OCI-LY1 (cell line): ENCODE measurements at regions not wholly inside any gene's neighbourhood (a gene's known extent, or its start where the extent isn't known, plus 50 kb on each side); places are given as distances from the start of the nearest gene placed in this dataset.

Experiments
- H2AFZ ChIP-seq: fragments of 200-600 bp; sonication (generic), shearing (Covaris generic); 2 replicates; pipeline ENCODE4 v1.6.0; 2014; ENCODE audit warnings: antibody characterized with exemption, mild to moderate bottlenecking, low read length
- H3F3A ChIP-seq: fragments of 200-600 bp; sonication (generic), shearing (Covaris generic); 2 replicates; pipeline ENCODE4 v1.6.0; 2014; ENCODE audit warnings: mild to moderate bottlenecking, antibody characterized with exemption, low read length, moderate library complexity; ENCODE audit not compliant: insufficient read depth
- H3K27ac ChIP-seq: fragments of 200-600 bp; sonication (generic); 2 replicates; pipeline ENCODE4 v1.5.1; 2014; ENCODE audit warnings: low read length, mixed run types, mild to moderate bottlenecking, low read depth; ENCODE audit not compliant: poor library complexity, severe bottlenecking
- H3K27me3 ChIP-seq: fragments of 200-600 bp; sonication (generic); 2 replicates; pipeline ENCODE4 v1.6.0; 2014; ENCODE audit warnings: antibody characterized with exemption, mild to moderate bottlenecking, low read length, moderate library complexity; ENCODE audit not compliant: insufficient read depth
- H3K36me3 ChIP-seq: fragments of 200-600 bp; sonication (generic); 2 replicates; pipeline ENCODE4 v1.6.1; 2014; ENCODE audit warnings: mild to moderate bottlenecking, antibody characterized with exemption, low read length, moderate library complexity, mixed read lengths; ENCODE audit not compliant: insufficient read depth
- H3K4me1 ChIP-seq: fragments of 200-600 bp; sonication (generic); 2 replicates; pipeline ENCODE4 v1.5.1; 2014; ENCODE audit warnings: mild to moderate bottlenecking, low read length, moderate library complexity; ENCODE audit not compliant: insufficient read depth, severe bottlenecking
- H3K4me2 ChIP-seq: fragments of 200-600 bp; sonication (generic), shearing (Covaris generic); 2 replicates; pipeline ENCODE4 v1.6.1; 2014; ENCODE audit warnings: low read length
- H3K4me3 ChIP-seq: fragments of 200-600 bp; sonication (generic); 2 replicates; pipeline ENCODE4 v1.5.1; 2014; ENCODE audit warnings: low read length, low read depth, mild to moderate bottlenecking, mixed read lengths; ENCODE audit not compliant: poor library complexity, severe bottlenecking
- H3K79me2 ChIP-seq: fragments of 200-600 bp; shearing (Covaris generic); 2 replicates; pipeline ENCODE4 v1.6.1; 2016; ENCODE audit warnings: mixed run types, low read length, mixed read lengths; ENCODE audit not compliant: insufficient read depth
- H3K9ac ChIP-seq: fragments of 200-600 bp; sonication (generic), shearing (Covaris generic); 2 replicates; pipeline ENCODE4 v1.6.1; 2014; ENCODE audit warnings: mild to moderate bottlenecking, low read length, mixed read lengths
- H3K9me2 ChIP-seq: fragments of 200-600 bp; sonication (generic), shearing (Covaris generic); 2 replicates; pipeline ENCODE4 v1.6.1; 2014; ENCODE audit warnings: low read depth, mild to moderate bottlenecking, low read length, mixed read lengths
- H3K9me3 ChIP-seq: fragments of 200-600 bp; shearing (Covaris generic); 2 replicates; pipeline ENCODE4 v1.6.1; 2014; ENCODE audit warnings: low read length, mixed read lengths
- H4K20me1 ChIP-seq: fragments of 200-600 bp; sonication (generic), shearing (Covaris generic); 2 replicates; pipeline ENCODE4 v1.6.0; 2016; ENCODE audit warnings: mild to moderate bottlenecking, low read length; ENCODE audit not compliant: insufficient read depth
- EZH2 ChIP-seq: fragments of 200-600 bp; sonication (generic), shearing (Covaris generic); IDR thresholded peaks from 2 replicates; pipeline ENCODE4 v1.8.0; 2017; ENCODE audit warnings: borderline replicate concordance, mixed run types, mild to moderate bottlenecking, antibody characterized with exemption, low read length, moderate library complexity, mixed read lengths
- TF ChIP-seq, protein P1 (sequence below): fragments of 200-600 bp; sonication (generic), shearing (Covaris generic); IDR thresholded peaks from 2 replicates; pipeline ENCODE4 v1.5.1; 2017; ENCODE audit warnings: mild to moderate bottlenecking, antibody characterized with exemption, low read length, moderate library complexity, mixed read lengths

DNA sequence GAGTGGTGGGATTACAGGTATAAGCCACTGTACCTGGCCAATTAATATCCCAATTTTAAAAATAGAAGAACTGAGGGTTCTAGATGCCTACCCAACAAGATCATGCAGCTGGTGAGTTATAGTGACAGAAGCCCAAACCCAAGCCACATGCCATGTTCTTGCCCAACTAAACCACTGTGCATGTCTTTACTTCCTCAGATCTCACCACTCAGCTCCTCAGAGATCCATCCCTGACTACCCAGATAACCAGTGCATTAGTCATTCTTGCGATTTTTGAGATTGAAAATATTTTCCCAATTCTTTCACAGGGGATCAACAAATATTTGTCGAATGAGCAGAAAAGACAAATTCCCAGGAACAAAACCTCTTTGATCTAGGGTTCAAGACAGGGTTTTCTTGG is 303.1 kb downstream of the CBLN1 start:
- H3K9me2 ChIP-seq: no peaks in the 10 kb centered on the region
- no peaks in the 10 kb centered on the region for H3F3A ChIP-seq
- no peak overlapping the region for H3K9ac ChIP-seq
- H2AFZ ChIP-seq: no peak overlapping the region
- no peaks in the 10 kb centered on the region for H3K27me3 ChIP-seq
- no peak overlapping the region for H3K27ac ChIP-seq
- H3K4me3 ChIP-seq: no peak overlapping the region
- H3K36me3 ChIP-seq: no peaks in the 10 kb centered on the region
- H4K20me1 ChIP-seq: no peaks in the 10 kb centered on the region
- TF ChIP-seq EZH2: no peak
- TF ChIP-seq, protein P1, sequence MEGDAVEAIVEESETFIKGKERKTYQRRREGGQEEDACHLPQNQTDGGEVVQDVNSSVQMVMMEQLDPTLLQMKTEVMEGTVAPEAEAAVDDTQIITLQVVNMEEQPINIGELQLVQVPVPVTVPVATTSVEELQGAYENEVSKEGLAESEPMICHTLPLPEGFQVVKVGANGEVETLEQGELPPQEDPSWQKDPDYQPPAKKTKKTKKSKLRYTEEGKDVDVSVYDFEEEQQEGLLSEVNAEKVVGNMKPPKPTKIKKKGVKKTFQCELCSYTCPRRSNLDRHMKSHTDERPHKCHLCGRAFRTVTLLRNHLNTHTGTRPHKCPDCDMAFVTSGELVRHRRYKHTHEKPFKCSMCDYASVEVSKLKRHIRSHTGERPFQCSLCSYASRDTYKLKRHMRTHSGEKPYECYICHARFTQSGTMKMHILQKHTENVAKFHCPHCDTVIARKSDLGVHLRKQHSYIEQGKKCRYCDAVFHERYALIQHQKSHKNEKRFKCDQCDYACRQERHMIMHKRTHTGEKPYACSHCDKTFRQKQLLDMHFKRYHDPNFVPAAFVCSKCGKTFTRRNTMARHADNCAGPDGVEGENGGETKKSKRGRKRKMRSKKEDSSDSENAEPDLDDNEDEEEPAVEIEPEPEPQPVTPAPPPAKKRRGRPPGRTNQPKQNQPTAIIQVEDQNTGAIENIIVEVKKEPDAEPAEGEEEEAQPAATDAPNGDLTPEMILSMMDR: no peak
- no peak overlapping the region for H3K4me2 ChIP-seq
- no peaks in the 10 kb centered on the region for H3K4me1 ChIP-seq
- no peaks in the 10 kb centered on the region for H3K9me3 ChIP-seq
- no peaks in the 10 kb centered on the region for H3K79me2 ChIP-seq

DNA sequence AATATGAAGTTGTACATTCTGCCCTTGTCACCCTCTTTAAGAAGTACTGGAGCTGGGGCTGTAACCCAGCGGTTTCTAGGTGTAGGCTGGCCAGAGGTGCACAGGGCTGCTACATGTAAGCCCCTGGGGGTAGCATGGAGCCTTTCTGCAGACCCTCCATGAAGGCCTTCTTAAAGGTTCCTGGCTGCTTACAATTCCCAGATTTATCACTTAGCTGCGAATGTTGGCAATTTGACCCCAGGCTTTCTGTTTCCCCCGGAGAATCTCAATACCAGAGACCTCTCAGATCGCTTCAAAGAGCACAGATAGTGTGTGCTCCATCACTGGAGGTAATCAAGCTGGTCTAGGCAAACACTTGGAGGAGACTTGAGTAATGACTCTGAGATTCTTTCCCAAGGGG is 309.4 kb downstream of the CBLN1 start:
- no peaks in the 10 kb centered on the region for H3K9me3 ChIP-seq
- TF ChIP-seq, protein P1: no peak
- no peak for TF ChIP-seq EZH2
- no peak overlapping the region for H3K27ac ChIP-seq
- no peaks in the 10 kb centered on the region; the same call in 1 of the 2 replicates for H3K27me3 ChIP-seq
- H3F3A ChIP-seq: no peaks in the 10 kb centered on the region
- no peak overlapping the region for H3K9ac ChIP-seq
- no peaks in the 10 kb centered on the region for H4K20me1 ChIP-seq
- no peak overlapping the region for H2AFZ ChIP-seq
- H3K79me2 ChIP-seq: no peaks in the 10 kb centered on the region
- no peaks in the 10 kb centered on the region for H3K36me3 ChIP-seq
- no peak overlapping the region for H3K4me2 ChIP-seq
- H3K4me3 ChIP-seq: no peak overlapping the region
- H3K4me1 ChIP-seq: no peaks in the 10 kb centered on the region
- no peaks in the 10 kb centered on the region for H3K9me2 ChIP-seq

DNA sequence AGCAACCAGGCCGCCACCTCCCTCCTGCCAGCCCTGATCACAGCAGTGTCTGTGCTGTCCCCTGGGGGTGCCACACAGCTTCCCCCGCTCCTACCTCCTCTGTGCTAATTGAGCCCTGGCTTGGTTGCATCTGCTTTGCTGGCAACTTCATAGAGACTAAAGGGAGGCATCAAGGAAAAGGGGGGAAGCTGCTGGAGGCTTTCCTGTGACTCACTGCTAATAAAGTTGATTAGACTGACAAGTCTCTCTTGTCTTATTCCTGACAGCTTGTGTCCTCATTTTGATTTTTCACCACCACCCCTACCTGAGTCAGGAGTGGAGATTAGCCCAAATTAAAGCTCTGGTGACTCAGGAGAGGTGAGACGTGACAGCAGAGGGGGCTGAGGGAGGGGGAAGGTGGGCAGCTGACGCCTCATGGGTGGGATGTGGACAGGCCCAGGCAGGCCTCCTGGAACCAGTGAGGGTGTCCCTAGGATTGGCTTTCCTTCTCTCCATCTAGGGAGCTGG is 310.0 kb downstream of the CBLN1 start:
- no peak overlapping the region for H3K4me3 ChIP-seq
- no peaks in the 10 kb centered on the region for H3K9me3 ChIP-seq
- no peaks in the 10 kb centered on the region; the same call in 1 of the 2 replicates for H3K27me3 ChIP-seq
- H3K36me3 ChIP-seq: no peaks in the 10 kb centered on the region
- no peak overlapping the region for H3K27ac ChIP-seq
- H3K9me2 ChIP-seq: no peaks in the 10 kb centered on the region
- no peak overlapping the region for H2AFZ ChIP-seq
- H3K4me1 ChIP-seq: no peaks in the 10 kb centered on the region
- no peak overlapping the region for H3K9ac ChIP-seq
- H3K4me2 ChIP-seq: no peak overlapping the region
- no peaks in the 10 kb centered on the region for H3F3A ChIP-seq
- H3K79me2 ChIP-seq: no peaks in the 10 kb centered on the region
- H4K20me1 ChIP-seq: no peaks in the 10 kb centered on the region
- no peak for TF ChIP-seq EZH2
- TF ChIP-seq, protein P1: no peak
